GM21515 (cell line): ENCODE measurements at regions not wholly inside any gene's neighbourhood (a gene's known extent, or its start where the extent isn't known, plus 50 kb on each side); places are given as distances from the start of the nearest gene placed in this dataset.

Experiments
- ATAC-seq: cut with Tn5 transposase; IDR thresholded peaks from one replicate; pipeline ENCODE4 v1.9.1; 2021; ENCODE audit not compliant: unreplicated experiment

DNA sequence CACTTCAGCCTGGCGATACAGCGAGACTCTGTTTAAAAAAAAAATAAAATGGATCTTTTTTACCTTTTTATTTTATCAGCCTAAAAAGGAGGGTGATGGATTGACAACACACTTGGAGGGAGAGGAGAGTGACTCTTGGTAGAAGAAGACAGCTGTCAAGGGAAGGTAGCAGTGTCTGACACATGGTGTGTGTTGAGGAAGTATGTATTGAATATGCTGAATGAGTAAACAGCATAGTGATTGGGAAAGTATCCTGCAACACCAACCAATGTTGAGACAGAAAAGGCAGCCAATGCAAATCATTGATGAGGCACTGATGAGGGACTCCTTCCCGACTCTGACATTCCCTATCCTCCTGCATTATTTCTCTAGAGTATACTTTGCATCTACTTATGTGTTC lies 306.4 kb downstream of the LPIN1 start:
- no peak for ATAC-seq

GRCh38 chr2:12054956-12055618 lies 308.7 kb downstream of the LPIN1 start:
- ATAC-seq: no peak

DNA sequence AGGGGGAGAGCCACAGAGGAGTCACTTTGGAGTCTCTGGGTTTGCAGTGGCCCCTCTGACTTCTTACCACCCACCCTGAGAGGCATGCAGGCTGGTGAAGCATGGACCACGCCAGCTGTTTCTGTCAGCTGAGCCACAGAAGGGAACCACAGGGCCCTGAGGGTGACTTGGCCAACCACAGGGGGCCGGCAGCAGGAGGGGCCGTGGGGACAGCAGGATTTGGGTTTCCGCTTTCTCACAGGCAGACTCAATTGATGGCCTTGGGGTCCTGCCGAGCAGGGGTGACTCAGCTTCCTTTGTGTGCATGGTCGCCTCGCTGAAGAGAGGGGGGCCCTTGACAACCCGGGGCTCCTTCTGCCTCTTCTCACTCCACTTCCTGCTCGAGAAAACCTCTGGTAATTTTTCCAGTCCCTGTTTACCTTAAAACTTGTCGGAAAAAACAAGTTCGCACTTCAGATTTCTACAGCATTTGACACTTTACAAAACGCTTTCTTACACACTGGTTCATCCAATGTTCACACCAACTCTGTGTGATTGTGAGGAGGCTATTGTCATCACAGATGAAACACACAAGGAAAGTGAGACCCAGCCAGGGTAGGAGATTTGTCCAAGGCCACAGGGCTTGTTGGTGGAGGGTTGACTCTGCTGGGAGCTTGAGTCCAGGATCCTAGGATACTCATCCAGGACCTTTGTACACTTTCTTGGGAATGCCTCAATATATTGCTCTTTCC lies 311.2 kb downstream of the LPIN1 start:
- ATAC-seq: peak; percentile 80

GRCh38 chr2:12059616-12060441 lies 313.4 kb downstream of the LPIN1 start:
- ATAC-seq: no peak

DNA sequence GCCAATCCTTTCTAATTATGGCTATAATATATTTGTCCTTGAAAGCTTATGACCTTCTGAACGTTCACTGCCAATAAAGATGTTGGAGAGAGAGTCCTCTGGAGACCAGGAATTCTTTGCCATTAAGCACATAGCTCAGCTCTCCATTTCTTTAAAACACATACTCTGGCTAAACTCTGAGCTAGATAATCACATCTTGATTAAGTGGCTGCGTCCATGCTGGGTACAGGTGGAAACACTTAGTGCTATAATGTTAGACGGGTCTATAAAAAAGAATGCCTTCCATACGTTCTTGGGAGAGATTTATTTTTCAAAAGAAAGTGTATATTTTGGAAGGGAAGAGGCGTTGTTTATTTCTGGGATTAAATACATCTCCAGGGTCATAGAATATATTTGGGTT lies 314.5 kb downstream of the LPIN1 start:
- ATAC-seq: no peak

- no peak for ATAC-seq
These were observed 315.0 kb downstream of the LPIN1 start for GRCh38 chr2:12061286-12062052.

DNA sequence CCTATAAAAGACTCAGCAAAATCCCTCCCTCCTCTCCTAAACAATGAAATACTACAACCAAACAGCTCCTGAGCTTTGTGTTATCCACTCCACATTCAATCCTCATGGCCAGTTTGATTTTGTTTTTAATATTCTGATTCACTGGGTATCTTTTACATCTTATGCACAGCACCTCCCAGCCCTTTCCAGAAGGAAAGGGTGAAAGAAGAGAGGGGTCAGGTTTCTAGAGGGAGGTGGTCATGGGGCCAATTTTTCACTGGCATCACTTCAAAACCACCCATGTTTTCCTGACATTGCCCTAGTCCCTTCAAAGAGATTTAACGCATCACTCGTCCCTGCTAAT lies 315.6 kb downstream of the LPIN1 start:
- no peak for ATAC-seq

- no peak for ATAC-seq
These were observed 316.8 kb downstream of the LPIN1 start for GRCh38 chr2:12063210-12063609.

DNA sequence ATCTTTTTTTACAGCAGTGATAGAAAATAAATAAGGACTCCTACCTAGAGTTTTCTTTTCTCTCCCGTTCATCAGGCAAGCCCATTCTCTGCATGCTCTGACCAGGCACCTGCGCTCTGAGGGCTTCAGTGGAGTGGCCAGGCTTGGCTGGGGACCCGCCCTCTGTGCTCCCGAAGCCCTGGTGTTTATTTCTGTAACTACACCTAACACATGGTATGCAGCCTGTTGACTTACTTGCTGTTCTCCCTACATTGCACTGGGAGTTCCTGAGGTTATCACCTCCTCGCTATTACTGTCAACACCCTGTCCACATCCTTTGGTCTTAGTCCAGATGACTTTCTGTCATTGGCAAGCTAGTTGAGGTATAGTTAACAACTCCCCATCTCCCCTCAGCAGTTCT lies 317.7 kb downstream of the LPIN1 start:
- no peak for ATAC-seq

DNA sequence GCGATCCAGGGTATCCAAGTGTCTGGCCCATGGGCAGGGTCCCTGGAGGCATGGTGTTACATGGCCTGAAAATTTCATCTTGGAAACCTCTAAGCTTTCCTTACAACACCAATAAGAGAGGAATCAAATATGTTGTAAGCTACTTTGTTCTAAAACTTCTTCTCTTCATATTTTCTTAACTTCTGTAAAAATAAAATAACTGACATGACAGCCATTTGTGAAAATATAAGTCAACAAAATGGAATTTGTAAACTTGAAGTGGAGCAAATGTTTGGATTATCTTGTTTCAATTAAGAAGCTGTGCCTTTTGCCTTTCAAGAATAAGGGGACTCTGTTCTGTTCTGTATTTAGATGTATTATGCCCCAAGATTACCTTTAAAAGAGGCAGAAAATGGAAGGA lies 319.7 kb downstream of the LPIN1 start:
- no peak for ATAC-seq

DNA sequence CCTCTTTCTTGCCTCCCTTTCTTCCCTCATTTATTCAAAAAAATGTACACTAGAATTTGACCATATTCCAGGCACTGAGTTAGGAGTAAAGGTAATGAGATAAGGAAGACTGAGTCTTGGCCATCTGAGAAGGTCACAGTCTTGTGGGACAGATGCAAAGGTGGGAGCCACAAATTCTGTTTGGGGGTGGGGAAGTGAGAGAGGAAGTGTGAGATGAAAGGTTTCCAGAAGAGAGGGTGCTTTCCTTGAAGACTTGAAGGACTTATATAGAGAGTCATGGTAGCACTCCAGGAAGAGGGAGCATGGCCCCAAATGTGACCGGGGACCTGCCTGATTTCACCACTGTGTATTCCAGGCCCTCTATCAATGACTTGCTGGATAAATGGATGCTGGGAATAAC lies 320.6 kb downstream of the LPIN1 start:
- no peak for ATAC-seq

DNA sequence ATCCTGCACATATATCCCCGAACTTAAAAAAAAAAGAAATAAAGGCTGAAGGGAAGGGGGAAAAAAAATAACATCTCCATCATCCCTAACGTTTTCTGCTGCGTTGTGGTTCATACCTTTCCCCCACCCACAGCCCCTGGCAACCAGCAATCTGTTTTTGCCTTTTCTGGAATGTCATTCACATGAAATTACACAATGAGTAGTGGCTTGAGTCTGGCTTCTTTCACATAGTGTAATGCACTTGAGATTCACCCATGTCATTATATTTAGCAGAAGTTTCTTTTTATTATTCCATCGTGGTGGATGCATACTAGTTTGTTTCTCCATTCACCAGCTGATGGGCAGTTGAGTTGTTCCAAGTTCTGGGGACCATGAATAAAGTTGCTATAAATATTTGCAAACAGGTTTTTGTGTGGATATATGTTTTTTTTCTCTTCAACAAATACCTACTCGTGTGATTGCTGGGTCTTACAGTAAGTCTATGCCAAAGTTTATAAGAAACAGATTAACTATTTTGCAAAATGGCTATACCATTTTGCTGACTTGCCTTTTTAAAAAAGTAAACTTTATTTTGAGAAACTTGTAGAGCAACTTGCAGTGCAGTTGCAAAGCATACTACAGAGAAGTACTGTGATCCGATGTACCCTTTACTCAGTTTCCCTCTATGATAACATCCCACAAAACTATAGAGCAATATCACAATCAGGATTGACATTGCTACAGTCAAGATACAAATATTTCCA lies 322.5 kb downstream of the LPIN1 start:
- ATAC-seq: no peak

DNA sequence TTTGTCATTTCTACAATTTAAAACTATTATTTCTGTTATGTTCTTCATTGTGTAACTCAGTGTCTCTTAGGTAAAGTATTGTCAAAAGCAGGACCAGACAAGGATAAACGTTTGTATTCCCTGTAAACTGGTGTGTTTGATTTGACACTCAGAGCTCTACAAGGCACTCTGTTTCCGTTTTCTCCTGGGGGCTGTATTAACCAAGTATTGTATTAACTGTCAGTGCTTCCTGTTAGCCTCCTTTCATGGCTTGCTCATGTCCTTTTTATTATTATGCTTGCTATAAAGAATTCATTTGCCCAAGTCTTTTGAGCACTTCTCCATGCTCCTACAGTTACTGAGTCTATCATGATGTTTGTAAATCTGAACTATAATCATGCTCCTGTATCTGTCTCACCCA lies 323.7 kb downstream of the LPIN1 start:
- ATAC-seq: no peak

- no peak for ATAC-seq
These were observed 324.1 kb downstream of the LPIN1 start for GRCh38 chr2:12070581-12070980.

DNA sequence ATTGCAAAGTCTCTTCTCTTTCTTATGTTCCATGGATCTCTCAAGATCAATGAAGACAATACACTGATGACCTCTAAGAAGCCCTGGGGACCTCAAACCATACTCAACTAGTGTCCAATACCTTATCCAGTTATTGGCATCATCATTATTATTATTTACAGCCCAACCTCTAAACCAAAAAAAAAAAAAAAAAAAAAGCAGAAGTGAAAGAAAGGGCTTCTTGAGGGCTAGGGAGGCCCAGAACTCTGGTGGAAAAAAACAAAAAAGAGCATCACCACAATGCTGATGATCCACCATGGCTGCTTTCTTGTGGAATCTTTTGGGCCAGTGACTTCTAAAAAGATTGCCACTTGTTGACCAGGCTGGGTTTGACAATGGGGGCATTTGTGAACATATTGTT lies 324.9 kb downstream of the LPIN1 start:
- ATAC-seq: peak; percentile 80

DNA sequence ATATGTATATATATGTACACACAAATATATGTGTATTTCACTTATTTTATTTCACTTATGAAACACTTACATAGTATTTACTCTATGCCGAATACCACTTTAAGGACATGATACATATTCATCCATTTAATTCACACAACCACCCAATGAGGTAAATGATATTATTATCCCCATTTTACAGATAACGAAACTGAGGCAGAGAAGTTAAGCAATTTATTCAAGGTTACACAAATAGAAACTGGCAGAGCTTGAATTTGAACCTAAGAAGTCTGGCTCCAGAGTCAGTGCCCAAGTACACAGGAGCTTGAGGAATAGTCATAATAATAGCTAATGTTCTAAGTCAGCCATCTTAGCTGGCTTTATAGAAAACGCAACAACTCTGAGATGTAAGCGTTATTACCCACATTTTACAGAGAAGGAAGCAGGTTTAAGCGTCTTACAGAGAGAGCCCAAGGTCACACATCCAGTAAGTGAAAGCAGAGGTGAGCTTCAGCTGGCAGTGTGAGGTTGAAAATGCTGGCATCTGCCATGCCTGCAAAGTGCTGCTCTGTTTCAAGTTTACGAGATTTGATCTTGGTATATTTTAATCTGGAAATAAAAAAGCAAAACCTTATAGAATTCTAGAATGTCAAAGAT lies 326.9 kb downstream of the LPIN1 start:
- ATAC-seq: no peak

DNA sequence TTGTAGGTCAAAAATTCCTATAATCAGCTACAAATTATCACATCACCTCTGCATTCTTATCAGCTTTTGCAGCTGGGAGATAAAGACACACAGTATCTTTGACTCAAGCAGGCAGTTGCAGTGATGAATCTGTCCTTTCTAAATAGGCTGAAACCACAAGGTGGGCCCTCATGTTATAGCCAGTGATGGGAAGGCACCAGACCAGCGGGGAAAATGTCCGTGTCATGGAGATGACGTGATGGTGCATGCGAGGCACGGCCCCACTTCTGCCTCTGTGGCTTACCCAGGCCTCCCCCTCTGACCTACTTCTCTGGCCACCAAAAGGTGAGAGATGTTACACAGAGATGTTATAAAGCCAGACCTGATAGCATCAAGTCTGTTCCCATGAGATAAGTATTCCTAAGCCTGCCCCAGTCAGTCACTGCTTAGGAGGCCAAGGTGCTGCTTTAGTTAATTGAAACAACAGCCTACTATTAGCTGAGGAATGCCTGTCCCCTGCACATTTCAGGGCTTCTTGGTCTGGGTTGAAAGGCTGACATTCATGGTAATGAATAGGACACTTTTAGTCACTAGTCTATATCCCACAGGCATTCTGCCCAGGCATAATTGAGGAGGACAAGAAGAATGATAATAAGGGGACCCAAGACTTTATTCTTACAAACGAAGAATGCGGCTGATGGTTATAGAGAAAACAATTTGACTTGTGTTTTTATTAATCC lies 327.9 kb downstream of the LPIN1 start:
- no peak for ATAC-seq

DNA sequence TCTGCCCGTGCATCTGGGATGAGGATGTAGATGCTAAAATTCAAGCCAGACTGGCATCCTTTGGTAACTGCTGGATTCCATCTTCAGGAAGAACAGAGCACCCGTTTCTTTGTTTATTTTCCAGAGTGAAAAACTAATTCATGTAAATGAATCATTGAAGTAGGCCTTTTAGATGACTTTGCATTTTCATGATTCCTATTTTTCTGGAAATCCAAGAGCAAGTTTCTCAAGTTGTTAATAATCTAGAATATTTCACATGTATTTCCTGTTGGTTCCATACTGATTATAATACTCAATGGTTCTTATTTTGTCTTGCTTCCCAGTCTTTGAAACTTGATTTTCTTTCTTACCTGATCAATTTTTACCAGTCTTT lies 328.4 kb downstream of the LPIN1 start:
- no peak for ATAC-seq

GRCh38 chr2:12075603-12076002 lies 329.2 kb downstream of the LPIN1 start:
- no peak for ATAC-seq

- no peak for ATAC-seq
These were observed 330.4 kb downstream of the LPIN1 start for GRCh38 chr2:12076810-12077209.
